Endothelial cell of umbilical vein (primary cell): ENCODE measurements at regions not wholly inside any gene's neighbourhood (a gene's known extent, or its start where the extent isn't known, plus 50 kb on each side); places are given as distances from the start of the nearest gene placed in this dataset.

ENCODE experiments used
- BruUV-seq: library from RNA; stranded (reverse); fragments of 400-500 nt; replicated peaks from 2 replicates; lab custom pipeline; 2021; lab: Mats Ljungman, UMichigan
- CTCF ChIA-PET: fragments of 300-600, 350-600 bp; sonication (Branson Sonifier 250); formaldehyde crosslinking; loops from one replicate; lab custom pipeline; 2021; ENCODE audit warnings: antibody characterized with exemption, inconsistent platforms; lab: Charles Lee
- POLR2A ChIA-PET: fragments of 300-600, 350-600 bp; sonication (Branson Sonifier 250); formaldehyde crosslinking; loops from one replicate; lab custom pipeline; 2021; ENCODE audit warnings: antibody characterized with exemption, inconsistent platforms; lab: Charles Lee
- DNase-seq: peaks from one replicate; pipeline ENCODE4 v3.0.0-alpha.2; 2011; ENCODE audit warnings: low read depth, low spot score
- FAIRE-seq: peaks from 2 replicates; lab custom pipeline; 2011; peaks lifted over from hg19 to GRCh38; lab: Jason Lieb, UNC
- H2AFZ ChIP-seq: 2 replicates; pipeline ENCODE4 v1.6.0; 2012; ENCODE audit warnings: low read depth, low read length, control low read depth, inconsistent platforms
- H3K27ac ChIP-seq: 2 replicates; pipeline ENCODE4 v1.5.1; 2011; ENCODE audit warnings: low read depth, mild to moderate bottlenecking, control low read depth, low read length, moderate library complexity; ENCODE audit not compliant: insufficient read depth
- H3K27me3 ChIP-seq, 2 experiments: 2 replicates each; pipeline versions ENCODE4 v1.6.0 to v1.6.1; 2011; ENCODE audit warnings: low read length in 2 of 2, mixed read lengths in 1 of 2; ENCODE audit not compliant: control insufficient read depth in 2 of 2, insufficient read depth in 2 of 2
- H3K36me3 ChIP-seq, 2 experiments: 2 replicates in 1 of 2; 3 replicates in 1 of 2; pipeline ENCODE4 v1.5.1; 2011; ENCODE audit warnings: low read length in 2 of 2, mild to moderate bottlenecking in 1 of 2, moderate library complexity in 1 of 2; ENCODE audit not compliant: control insufficient read depth in 2 of 2, insufficient read depth in 2 of 2; ENCODE audit errors: extremely low read depth in 1 of 2
- H3K4me1 ChIP-seq: 3 replicates; pipeline ENCODE4 v1.5.1; 2011; ENCODE audit warnings: mild to moderate bottlenecking, low read length; ENCODE audit not compliant: control insufficient read depth, insufficient read depth; ENCODE audit errors: extremely low read depth
- H3K4me2 ChIP-seq: 2 replicates; pipeline ENCODE4 v1.6.1; 2011; ENCODE audit warnings: low read length, control low read depth, mixed read lengths; ENCODE audit not compliant: insufficient read depth
- H3K4me3 ChIP-seq, 3 experiments: fragments of 200-600 bp in 1 of 3; sonication (generic), shearing (Covaris generic) in 1 of 3; replicated peaks in 1 of 3; 2 replicates each; pipeline ENCODE4 v1.5.1; 2011 to 2016; ENCODE audit warnings: control low read depth in 3 of 3, low read length in 3 of 3, mild to moderate bottlenecking in 2 of 3, inconsistent platforms in 1 of 3, low read depth in 1 of 3, moderate library complexity in 1 of 3; ENCODE audit not compliant: insufficient read depth in 1 of 3
- H3K79me2 ChIP-seq: 2 replicates; pipeline ENCODE4 v1.6.0; 2012; ENCODE audit warnings: low read length, inconsistent platforms; ENCODE audit not compliant: control insufficient read depth, insufficient read depth
- H3K9ac ChIP-seq: replicated peaks from 2 replicates; pipeline ENCODE3; 2011; ENCODE audit warnings: low read length, control low read depth; ENCODE audit not compliant: insufficient read depth; ENCODE audit errors: extremely low read depth
- H3K9me1 ChIP-seq: replicated peaks from 3 replicates; pipeline ENCODE4 v1.6.0; 2011; ENCODE audit warnings: mild to moderate bottlenecking, low read length; ENCODE audit not compliant: control insufficient read depth, insufficient read depth; ENCODE audit errors: extremely low read depth
- H3K9me3 ChIP-seq: replicated peaks from 2 replicates; pipeline ENCODE4 v1.5.1; 2012; ENCODE audit warnings: low read length, inconsistent platforms; ENCODE audit not compliant: control insufficient read depth, insufficient read depth
- H4K20me1 ChIP-seq: replicated peaks from 2 replicates; pipeline ENCODE3; 2011; ENCODE audit warnings: mild to moderate bottlenecking, low read length; ENCODE audit not compliant: control insufficient read depth, insufficient read depth; ENCODE audit errors: extremely low read depth
- CTCF ChIP-seq, 2 donors: IDR thresholded peaks; 1 replicate in 1 of 2; 2 replicates in 1 of 2; pipeline ENCODE4 v1.5.1; 2011; ENCODE audit warnings: low read length in 2 of 2, mild to moderate bottlenecking in 2 of 2, moderate library complexity in 2 of 2, control low read depth in 1 of 2, inconsistent platforms in 1 of 2, low read depth in 1 of 2; ENCODE audit not compliant: insufficient read depth in 1 of 2; ENCODE audit errors: extremely low read depth in 1 of 2
- EZH2 ChIP-seq: IDR thresholded peaks from 2 replicates; pipeline ENCODE4 v1.6.1; 2012; ENCODE audit warnings: borderline replicate concordance, low read depth, mild to moderate bottlenecking, moderate library complexity, low read length, inconsistent platforms; ENCODE audit not compliant: severe bottlenecking
- FOS ChIP-seq: IDR thresholded peaks from 2 replicates; pipeline ENCODE4 v1.6.1; 2011; ENCODE audit warnings: mild to moderate bottlenecking, low read length, moderate library complexity, borderline replicate concordance; ENCODE audit not compliant: insufficient read depth
- GATA2 ChIP-seq: IDR thresholded peaks from 2 replicates; pipeline ENCODE4 v1.7.0; 2011; ENCODE audit warnings: low read depth, mild to moderate bottlenecking, moderate library complexity, mixed read lengths, low read length; ENCODE audit not compliant: insufficient read length, insufficient read depth
- JUN ChIP-seq: IDR thresholded peaks from 2 replicates; pipeline ENCODE4 v1.6.1; 2011; ENCODE audit warnings: borderline replicate concordance, low read depth; ENCODE audit not compliant: insufficient read length, insufficient read depth
- MYC ChIP-seq: IDR thresholded peaks from one replicate; pipeline ENCODE4 v1.6.1; 2011; ENCODE audit warnings: mild to moderate bottlenecking, low read depth, low read length
- POLR2A ChIP-seq: IDR thresholded peaks from 2 replicates; pipeline ENCODE4 v1.6.1; 2012; ENCODE audit warnings: low read depth, mild to moderate bottlenecking, control low read depth, low read length
- POLR2AphosphoS5 ChIP-seq: IDR thresholded peaks from 2 replicates; pipeline ENCODE4 v1.6.1; 2012; ENCODE audit warnings: low read depth, mild to moderate bottlenecking, control low read depth, low read length, moderate library complexity; ENCODE audit not compliant: insufficient read depth
- dilution Hi-C: fragments of 300-500 bp; cut with MboI; formaldehyde crosslinking; loops from one replicate; pipeline ENCODE4 v1.15.0; 2019; ENCODE audit warnings: low sequenced_read_pairs; ENCODE audit not compliant: extremely low pct_ligation_motif_present
- intact Hi-C: fragments of 100-400 bp; cut with micrococcal nuclease; formaldehyde crosslinking; loops from one replicate; pipeline ENCODE4 v1.10.0; 2022
- TF ChIP-seq, protein P1 (sequence below): IDR thresholded peaks from 2 replicates; pipeline ENCODE4 v1.6.1; 2011; ENCODE audit not compliant: insufficient read depth, insufficient read length

DNA sequence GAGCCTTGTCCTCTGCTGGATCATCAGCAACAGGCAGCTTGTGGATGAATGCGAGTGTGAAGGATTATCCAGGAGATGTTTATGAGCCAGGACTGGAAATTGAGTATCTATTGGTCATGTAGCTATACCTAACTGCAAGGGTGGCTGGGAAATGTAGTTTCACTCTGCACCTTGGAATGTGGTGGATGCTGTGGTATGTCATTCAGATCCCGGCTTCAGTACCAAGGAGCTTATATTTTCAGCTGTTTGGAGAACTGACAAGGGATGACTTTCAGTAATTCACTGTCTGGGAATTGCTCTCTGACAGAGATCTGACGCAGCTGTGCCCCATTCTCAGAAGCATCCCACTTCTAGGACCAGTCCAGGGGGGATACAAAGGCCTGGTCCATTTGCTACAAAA, 792.3 kb upstream of the NOVA1 start:
- CTCF ChIA-PET = no interaction called here
- H3K79me2 ChIP-seq = no peaks in the 10 kb centered on the region
- intact Hi-C loops = no loop called here

More for the DNA sequence above, 792.3 kb upstream of the NOVA1 start:
- TF ChIP-seq, protein P1, sequence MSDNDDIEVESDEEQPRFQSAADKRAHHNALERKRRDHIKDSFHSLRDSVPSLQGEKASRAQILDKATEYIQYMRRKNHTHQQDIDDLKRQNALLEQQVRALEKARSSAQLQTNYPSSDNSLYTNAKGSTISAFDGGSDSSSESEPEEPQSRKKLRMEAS = no peak
- TF ChIP-seq JUN (no peak), POLR2A (no peak), POLR2AphosphoS5 (no peak), MYC (no peak), GATA2 (no peak), EZH2 (no peak), FOS (no peak), CTCF (IDR thresholded peaks at IDR 0.05; ENCODE audit: extremely low read depth in 1 of 2, insufficient read depth in 1 of 2, low read depth in 1 of 2, low read length in 2 of 2) (no peak)
- FAIRE-seq (no peak), DNase-seq (no peak)
- Histone ChIP-seq H3K9ac (no peak overlapping the region), H3K9me3 (no peaks in the 10 kb centered on the region), H3K9me1 (no peaks in the 10 kb centered on the region), H3K36me3 (no peaks in the 10 kb centered on the region), H2AFZ (no peak overlapping the region), H3K4me2 (no peak overlapping the region), H3K4me3 (no peak overlapping the region), H4K20me1 (no peaks in the 10 kb centered on the region), H3K4me1 (peaks cover 19% of the 10 kb centered on the region), H3K27me3 (no peaks in the 10 kb centered on the region), H3K27ac (no peak overlapping the region)
- POLR2A ChIA-PET = no interaction called here
- BruUV-seq = no TSS peak
- dilution Hi-C loops = no loop called here
